GM21360 (cell line): ENCODE measurements at regions not wholly inside any gene's neighbourhood (a gene's known extent, or its start where the extent isn't known, plus 50 kb on each side); places are given as distances from the start of the nearest gene placed in this dataset.

Experiments used
- ATAC-seq: cut with Tn5 transposase; IDR thresholded peaks from one replicate; pipeline ENCODE4 v1.9.1; 2021; ENCODE audit warnings: mild to moderate bottlenecking, moderate library complexity; ENCODE audit not compliant: unreplicated experiment

DNA sequence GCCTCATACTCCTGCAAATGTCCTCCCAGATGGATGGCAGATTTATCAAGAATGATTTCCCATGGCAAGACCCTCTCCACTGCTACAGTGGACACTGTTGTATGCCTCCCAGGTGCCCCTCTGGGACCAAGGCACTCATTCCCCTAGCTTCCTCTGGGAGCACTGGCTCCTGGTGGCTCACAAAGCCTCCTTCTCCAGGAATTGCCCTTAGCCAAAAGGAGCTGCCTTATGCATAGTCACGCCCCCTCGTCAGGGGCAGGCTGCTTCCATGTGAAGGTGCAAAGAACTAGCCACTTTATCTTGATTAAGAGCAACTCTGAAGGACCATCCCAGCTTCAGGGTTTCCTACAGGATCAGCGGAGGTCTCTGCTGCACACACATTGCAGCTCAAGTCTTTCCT lies 358.1 kb downstream of the CDK5RAP2 start:
- no peak for ATAC-seq

- no peak for ATAC-seq
Observed at GRCh38 chr9:120214332-120214731, 365.6 kb downstream of the CDK5RAP2 start.

DNA sequence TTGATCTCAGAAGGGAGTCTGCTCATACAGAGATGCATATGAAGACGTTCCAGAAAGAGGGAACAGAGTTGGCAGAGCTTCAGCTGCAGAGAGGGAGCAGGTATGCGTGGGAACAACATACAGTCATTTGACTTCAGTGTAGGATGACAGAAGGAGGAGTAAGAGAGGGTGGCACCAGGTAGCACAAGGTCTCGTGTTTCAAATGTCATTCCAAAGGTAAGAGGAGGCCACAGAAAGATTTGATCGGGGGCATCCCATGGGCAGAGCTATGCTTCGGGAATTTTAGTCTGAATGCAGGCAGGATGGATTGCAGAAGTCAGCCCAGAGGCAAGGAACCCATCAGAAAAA lies 367.1 kb downstream of the CDK5RAP2 start:
- peak; percentile 17 for ATAC-seq

DNA sequence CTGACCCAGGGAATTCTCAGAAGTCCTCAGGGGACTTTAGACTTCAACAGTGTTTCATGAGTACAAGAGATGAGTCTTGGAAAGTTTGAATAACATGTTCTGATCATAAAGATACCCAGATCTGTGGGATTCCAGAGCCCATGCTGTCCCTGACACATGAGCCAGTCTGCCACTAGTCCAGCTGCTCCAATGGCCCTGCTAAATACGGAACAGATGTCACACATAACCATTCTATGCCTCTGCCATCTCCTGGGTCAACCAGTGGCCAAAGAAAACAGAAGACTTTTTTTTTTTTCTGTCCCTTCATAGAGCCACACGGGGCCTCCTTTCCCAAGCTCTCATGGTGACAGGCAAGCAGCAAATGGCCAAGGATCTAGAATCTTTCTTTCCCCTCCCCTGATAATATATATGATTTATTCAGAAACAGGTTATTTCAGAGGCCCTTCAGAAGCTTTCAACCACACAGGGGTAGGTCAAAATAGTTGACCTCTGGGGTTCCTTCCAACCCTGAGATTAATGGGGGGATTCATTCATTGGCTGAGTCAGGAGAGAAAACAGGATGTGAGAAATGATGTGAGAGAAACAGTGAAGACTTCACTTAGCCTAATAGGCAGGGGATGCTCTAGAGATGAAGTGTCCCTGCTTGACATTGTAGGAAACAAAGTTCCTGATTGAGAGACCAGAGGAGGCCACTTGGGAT lies 367.7 kb downstream of the CDK5RAP2 start:
- peak; percentile 92 for ATAC-seq

DNA sequence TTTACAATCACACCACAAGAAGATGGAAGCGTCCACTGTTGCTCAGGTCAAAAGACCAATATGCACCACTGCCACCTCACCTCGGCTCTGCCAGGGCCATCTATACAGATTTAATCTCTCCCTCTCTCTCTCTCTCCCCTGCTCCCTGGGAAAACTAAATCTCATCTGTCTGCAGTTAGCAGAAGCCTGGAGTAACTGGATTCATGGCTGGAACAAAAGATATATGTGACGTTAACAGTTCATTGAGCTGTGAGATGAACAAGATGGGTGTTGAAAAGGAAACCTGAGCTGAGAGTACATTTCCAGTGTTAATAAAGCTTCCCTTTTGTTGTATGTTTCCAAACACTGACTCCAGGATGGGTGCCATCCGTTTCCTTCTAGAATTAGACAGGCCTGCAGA lies 369.7 kb downstream of the CDK5RAP2 start:
- ATAC-seq: no peak

DNA sequence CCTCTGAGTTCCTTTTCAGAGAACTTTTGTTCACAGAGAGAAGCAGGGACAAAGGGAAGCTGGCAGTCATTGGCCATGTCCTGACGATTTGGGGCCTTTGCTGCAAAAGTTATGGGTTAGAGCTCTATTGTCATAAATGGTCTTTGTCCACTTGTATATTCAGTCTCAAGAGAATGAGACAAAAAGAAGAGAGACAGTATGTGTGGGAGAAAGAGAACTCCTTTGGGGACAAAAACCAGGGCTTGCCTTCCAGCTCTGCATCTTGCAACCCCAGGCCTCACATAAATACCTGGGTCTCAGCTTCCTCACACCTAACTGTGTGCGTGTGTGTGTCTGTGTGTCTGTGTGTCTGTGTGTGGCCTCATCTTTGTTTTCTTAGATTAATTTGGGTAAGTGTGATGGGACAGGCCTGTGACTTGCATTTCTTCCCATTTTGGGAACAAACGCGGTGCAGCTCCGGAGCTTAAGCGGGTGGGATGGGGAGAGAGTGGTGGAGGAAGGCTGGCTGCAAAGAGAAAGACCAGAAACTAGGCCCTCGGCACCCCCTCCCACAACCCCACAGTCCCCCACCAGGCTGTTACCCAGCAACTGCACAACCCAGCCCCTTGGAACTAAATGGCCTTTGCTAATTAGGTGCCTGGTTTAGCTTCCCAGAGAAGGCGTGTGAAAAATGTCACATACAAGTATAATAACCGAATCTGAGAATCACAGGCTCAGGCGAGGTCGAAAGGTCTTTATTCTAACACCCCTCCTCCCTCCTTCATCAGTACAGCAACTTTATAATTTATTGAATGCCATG lies 376.9 kb downstream of the CDK5RAP2 start:
- no peak for ATAC-seq

DNA sequence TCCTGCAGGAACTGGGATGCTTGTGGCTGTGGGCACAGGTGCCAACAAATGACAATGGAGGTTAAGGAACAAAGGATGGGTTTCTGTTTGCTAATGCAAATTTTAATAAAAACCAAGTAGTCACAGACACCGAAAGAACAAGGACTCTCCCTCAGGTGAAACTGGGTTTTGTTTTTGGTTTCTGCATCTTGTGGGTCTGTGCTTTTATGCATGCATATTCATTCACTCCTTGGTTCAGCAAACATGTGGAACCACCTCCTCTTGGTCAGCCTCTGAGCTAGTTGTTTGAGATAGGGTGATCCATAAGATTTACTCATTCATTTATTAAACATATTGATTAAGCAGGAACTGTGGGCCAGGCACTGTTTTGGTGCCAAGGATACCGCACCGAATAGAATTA lies 381.9 kb downstream of the CDK5RAP2 start:
- ATAC-seq: no peak

DNA sequence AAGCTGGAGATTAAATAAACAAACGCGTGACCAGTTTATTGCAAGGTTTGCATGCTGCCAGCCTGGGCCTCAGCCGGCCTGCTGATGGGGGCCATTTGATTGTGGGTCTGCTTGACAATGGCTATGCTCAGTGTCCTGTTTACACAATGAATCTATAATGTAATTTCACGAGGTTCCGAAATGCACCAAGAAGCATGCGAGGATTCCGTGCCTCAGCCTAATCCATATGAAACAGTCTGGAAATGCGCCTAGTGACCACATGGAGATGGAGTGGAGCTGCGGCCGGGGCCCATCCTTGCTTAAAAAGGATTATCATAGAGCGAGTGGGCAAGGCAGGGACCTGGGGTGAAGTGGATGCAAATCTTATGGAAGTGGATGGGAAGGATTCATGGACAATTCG lies 382.4 kb downstream of the CDK5RAP2 start:
- no peak for ATAC-seq

- no peak for ATAC-seq
Observed at GRCh38 chr9:120191141-120191540, 388.8 kb downstream of the CDK5RAP2 start.

DNA sequence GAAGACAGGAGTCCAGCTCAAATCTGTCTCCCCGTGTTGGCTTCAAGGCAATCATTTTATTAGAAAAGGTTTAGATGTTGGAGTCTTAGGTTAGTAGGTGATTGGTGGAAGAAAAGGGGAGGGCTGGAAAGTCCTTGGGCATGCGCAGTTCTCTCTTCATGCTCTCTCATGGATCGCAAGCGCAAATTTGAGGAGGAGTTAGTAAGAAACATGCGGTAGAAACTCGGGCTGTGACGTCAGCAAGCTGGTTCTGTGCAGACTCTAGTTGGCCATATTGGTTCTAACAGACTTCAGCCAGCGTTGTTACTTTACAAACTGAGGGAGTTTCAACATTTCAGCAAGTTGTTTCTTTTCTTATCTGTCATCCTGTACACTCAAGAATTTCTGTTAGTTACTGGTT lies 392.2 kb downstream of the CDK5RAP2 start:
- ATAC-seq: no peak

- no peak for ATAC-seq
Observed at GRCh38 chr9:120186276-120186675, 393.7 kb downstream of the CDK5RAP2 start.

DNA sequence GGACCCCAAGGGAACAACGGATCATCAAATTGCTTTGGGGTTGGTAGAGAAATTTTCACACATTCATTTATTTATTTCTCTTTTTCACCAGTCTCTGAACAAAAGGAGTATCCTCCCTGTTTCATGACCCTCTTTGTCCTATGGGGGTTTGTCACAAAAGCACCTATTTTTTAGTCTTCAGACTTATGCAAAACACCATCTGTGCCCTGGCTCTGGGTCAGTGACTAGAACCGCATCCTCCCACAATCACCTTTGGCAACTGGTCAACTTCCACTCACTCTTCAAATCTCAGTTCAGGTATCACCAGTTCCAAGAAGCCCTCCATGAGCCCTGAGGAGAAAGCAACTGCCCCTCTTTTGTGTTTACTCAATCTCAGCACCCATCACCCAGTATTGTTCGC lies 395.7 kb downstream of the CDK5RAP2 start:
- peak; percentile 51 for ATAC-seq

- ATAC-seq: no peak
Observed at GRCh38 chr9:120183615-120184014, 396.4 kb downstream of the CDK5RAP2 start.

DNA sequence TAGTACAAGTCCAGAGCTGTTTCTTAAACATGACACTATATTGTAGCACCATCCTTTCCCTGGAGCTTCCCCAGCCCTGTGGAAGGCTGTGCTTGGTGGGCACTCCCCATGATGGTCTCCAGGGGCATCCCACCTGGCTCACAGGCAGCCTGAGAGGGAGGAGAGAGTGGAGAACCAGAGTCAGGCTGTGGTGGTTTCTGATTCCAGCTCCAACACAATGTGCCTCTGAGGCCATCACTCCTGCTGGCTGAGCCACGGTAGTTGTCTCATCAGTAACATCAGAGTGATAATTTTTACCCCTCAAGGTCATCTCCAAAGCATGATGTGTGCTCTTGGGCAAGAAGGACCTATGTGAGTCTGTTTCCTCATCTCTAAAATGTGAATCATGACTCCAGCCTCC lies 398.0 kb downstream of the CDK5RAP2 start:
- ATAC-seq: no peak

- no peak for ATAC-seq
Observed at GRCh38 chr9:120177121-120177520, 402.8 kb downstream of the CDK5RAP2 start.

- ATAC-seq: no peak
Observed at GRCh38 chr9:120175031-120175430, 404.9 kb downstream of the CDK5RAP2 start.

DNA sequence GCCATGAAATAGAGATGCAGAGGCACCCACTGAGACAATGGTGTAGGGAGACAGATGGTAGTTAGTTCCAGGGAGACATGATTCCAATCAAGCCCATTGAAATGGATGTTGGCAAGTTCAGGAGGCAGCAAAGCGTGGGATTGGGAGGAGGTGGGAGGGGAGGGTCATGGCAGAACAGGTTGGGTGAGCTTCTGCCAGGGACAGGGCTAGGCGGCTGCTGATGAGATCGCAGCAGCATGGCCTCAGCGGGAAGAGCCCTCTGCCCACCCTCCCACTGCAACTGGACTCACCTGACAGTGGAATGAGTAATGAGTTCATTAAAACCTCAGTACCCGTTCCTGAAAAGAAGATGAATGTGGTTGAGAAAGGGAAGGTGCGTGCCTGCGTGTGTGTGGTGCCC lies 418.2 kb downstream of the CDK5RAP2 start:
- no peak for ATAC-seq

DNA sequence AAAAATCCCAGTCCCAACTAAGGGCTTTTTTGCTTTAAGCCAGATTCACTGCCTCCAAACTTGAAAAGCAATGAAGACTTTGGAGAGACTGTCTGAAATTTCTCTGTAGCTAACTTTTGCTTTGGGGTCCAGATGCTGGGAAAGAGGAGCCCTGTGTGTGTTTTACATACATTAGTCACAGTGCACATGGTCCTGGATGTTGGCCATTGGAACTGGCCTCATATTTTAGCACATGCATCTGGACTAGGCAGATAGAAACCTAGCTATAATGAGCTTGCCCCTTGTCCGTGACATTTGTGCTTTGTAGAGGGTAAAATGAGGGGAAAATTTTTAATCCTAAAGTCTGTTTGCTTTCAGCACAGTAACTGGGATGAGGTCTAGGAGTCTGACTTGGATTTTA lies 421.7 kb downstream of the CDK5RAP2 start:
- no peak for ATAC-seq

DNA sequence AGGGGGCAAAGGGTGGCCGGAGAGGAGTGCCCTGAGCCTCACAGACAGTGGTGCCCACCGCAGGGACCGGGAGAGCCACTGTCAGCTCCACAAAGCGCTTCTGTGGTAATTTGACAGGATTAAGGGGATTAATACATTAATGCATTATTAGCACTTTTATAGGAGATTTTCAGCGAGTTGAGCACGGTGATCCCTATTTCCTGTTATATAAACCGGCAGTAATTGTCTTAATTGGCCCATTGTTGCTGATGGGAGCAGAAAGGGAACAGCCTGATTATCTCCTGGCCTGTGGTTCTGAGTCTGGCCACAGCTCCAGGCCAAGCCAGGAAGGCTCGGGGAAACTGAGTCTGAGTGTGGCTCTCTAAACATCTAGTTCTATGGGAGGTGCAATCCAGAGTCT lies 423.6 kb downstream of the CDK5RAP2 start:
- ATAC-seq: no peak

GRCh38 chr9:120153258-120153657 lies 426.7 kb downstream of the CDK5RAP2 start:
- no peak for ATAC-seq

DNA sequence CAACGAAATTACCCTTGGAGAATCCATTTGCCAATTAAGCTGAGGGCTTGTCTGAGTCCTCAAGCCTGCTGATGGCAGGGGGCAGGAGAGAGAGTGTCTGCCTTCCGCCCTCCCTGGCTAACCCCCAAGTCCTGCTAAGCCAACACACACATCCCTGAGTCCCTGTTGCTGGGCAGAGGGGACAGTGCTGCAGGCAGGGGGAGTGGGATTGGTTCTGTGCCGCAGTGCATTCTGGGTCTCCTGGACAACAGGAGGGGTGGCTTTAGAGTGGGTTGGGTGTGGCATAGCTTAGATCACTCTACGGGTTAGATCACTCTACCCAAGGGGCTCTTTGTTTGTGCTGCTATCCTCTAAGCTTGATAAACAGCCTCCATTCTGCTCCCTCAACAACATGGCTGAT lies 427.7 kb downstream of the CDK5RAP2 start:
- no peak for ATAC-seq

DNA sequence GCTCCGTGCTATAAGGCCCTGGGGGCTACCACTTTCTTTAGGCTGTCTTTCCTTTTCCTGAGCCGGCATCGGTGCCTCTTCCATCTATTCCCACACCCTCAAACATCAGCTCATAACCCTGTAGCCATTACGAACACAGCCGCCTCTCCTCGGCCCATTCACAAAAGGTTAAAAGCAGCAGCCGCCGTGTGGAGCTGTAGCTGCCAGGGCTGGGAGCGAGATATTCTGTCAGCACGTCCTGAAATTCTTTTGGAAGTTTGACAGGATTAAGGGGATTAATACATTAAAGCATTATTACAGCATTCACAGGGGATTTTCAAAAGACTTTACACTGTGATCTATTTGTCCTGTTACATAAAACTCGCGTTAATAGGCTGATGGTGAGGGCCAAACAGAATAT lies 428.2 kb downstream of the CDK5RAP2 start:
- ATAC-seq: no peak

GRCh38 chr9:120151149-120151548 lies 428.8 kb downstream of the CDK5RAP2 start:
- ATAC-seq: no peak
